ENCODE measurements at regions not wholly inside any gene's neighbourhood (a gene's known extent, or its start where the extent isn't known, plus 50 kb on each side); places are given as distances from the start of the nearest gene placed in this dataset.

DNA sequence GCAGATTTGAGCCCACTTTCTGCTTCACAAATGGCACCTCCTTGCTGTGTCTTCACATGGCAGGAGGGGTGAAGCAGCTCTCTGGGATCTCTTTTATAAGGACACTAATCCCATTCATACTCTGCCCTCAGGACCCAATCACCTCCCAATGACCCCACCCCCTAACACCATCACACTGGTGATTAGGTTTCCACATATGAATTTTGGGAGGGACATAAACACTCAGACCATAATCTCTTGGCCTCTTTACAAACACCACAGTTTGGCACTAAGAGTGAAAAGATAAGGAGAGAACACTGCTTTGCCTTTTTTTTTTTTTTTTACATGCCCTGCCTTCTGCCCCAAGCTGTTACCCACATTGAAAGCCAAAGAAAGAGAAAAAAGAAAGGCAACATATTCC is 166.2 kb upstream of the NFIA start:
- no peak for DNase-seq (ENCODE audit: low read depth)

DNA sequence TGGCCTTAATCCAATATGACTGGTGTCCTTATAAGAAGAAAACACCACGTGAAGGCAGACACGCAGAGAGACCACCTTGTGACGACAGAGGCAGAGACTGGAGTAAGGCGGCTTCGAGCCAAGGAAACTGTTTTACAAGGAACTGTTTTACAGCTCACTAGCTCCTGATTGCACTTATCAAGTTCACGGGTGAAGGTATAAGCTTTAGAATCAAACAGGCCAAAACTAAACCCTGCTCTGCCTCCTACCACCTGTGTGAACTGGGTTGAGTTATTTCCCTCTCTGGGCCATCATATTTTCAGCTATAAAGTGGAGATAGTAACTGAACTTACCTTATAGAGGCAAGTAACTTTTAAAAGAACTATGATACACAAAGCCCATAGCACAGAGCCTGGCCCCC is 166.9 kb upstream of the NFIA start:
- no peak for DNase-seq (ENCODE audit: low read depth)

DNA sequence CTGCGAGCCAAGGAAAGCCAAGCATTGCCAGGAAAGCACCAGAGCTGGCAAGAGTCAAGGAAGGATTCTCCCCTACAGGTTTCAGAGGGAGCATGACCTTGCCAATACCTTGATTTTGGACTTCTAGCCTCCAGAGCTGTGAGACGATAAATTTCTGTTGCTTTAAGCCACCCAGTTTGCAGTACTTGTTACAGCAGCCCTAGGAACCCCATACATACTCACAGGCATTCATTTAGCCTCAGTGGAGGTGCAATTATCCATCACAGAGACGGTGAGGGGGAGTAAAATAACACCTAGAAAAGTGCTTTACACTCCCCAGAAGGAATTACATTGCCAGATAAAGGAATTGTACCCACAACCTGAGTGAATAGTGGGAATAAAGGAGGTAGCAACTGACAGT is 167.4 kb upstream of the NFIA start:
- no peak for DNase-seq (ENCODE audit: low read depth)

DNA sequence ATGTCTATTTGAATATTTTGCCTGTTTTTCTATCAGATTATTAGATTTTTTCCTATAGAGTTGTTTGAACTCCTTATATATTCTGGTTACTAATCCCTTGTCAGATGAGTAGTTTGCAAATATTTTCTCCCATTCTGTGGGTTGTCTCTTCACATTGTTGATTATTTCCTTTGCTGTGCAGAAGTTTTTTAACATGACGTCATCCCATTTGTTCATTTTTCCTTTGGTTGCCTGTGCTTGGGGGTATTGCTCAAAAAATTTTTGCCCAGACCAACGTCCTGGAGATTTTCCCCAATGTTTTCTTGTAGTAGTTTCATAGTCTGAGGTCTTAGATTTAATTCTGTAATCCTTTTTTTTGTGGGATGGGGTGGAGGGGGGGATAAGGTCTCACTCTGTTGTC is 168.7 kb upstream of the NFIA start:
- peak; percentile 4 for DNase-seq (ENCODE audit: low read depth)

DNA sequence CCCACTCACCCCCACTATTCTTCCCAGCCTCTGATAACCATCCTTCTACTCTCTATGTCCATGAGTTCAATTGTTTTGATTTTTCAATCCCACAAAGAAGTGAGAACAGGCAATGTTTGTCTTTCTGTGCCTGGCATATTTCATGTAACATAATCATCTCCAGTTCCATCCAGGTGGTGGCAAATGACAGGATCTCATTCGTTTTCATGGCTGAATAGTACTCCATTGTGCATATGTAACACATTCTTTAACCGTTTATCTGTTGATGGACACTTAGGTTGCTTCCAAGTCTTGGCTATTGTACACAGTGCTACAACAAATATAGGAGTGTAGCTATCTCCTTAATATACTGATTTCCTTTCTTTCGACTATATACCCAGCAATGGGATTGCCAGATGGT is 169.3 kb upstream of the NFIA start:
- DNase-seq (ENCODE audit: low read depth): no peak

DNA sequence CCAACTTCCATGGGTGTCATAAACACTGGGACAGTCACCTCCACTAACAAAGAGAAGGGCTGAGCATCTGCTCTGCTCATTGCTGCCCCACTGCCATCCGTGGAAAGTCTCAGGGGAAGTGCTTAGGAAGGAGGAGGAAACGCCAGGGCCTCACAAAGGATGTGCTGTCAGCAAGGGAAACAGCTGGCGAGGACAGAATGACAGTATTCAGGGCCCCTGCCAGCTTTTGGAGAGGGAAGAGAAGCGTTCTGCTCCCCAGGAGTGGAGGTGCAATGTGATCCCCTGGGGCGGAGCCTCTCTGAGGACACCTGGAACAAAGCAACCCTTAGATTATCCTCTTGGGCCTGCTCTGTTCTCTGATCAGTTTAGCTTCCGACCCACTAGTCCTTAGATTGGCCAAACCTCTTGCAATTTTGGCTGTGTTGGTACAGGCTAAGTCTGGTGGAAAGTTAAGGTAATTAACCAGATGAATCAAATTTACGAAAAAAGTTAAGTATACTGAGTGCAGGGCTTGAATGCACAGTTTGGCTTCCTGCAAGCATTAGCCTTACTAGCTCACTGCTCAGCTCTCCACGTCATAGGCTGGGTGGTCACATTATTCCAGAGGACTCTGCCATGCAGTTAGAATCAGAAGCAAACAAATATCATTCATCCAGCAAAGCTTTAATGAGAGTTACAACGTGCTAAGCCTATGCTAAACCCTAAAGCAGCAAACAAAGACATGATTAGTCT is 170.2 kb upstream of the NFIA start:
- no peak for DNase-seq (ENCODE audit: low read depth)

DNA sequence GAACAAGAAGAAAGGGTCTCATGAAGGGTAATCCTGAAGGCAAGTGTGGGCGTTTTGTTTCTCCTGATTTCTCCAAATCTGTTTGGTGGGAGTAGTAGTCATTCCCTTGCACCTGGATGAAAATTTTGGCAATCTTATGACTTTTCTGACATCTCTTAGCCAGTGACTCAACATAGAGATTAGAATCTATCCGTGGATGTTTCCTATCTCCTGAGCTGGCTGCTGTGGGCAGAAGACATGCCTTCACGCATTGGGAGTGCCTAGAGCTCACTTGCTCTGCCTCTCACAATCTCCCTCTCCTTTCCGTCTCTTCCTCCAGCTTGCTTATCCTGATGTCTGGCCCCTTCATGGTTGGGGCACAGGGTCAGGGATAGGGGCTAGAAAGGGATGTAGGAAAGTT is 174.2 kb upstream of the NFIA start:
- DNase-seq (ENCODE audit: low read depth): no peak

DNA sequence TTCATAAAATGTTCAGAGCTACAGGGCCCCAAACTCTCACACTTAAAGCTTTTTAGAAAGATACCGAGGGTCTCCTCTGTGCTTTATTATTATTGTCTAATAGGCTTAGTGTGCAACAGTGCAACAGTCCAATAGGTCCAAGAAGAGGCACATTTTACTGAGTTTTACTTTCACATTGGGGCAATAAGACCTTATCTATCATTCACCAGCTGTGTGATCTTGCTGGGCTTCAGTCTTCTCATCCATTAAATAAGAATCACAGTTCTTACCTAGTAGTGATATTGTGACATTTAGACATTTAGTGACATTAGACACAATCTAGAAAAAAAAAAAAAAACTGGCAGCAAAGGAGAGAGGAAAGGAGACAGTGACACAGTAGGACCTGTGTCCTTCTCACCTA is 175.8 kb upstream of the NFIA start:
- no peak for DNase-seq (ENCODE audit: low read depth)

DNA sequence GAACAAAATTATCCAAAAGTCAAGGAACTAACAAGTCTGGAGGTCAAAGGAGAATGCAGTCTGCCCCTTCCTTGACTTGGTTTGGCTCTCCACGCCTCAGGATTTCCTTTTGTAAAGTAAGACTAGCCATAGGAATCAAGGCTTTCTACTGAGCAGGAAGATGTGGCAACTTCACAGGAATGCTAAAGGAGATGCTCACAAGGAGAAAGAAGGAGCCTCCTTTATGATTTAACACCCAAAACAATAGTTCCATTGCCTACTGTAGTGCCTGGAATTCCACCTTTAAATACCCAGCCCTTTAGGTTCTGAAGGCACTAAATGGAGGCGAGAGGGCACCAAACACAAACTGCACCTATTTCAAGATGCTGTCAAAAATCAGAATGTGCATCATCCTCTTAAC is 176.3 kb upstream of the NFIA start:
- no peak for DNase-seq (ENCODE audit: low read depth)

DNA sequence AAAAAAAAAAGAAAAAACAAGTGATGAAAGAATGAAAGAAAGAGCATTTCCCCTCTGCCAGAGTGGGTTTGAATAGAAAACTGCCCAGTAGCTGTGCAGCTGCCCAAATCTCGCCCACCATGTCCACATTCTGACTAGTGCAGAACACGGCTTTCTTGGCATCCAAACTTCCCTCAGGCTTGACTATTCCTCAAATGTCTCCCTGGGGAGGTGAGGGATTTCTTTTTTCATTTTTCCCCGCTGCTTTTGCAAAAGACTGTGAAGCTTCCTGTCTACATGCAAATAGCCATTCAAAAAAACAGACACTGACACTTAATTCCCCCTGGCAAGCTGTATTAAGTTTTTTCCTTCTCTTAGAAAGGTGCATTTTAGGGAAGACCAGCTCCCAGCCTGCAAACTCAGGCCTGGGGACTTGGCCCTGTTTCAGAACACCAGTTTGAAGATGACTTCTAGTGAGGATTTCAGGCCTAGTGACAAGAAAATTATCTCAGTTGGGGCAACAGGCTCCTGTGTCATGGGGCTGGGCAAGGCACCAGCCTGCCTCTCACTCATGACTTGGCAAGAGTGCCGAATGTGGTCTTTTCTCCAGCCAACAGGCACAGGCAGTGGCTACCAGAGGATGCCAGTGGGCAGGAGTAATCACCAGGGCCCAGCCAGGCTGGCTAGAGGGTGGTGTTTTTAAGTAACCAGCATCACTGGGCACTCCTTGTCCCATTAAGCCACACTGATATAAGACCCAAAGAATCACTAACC is 178.1 kb upstream of the NFIA start:
- no peak for DNase-seq (ENCODE audit: low read depth)

DNA sequence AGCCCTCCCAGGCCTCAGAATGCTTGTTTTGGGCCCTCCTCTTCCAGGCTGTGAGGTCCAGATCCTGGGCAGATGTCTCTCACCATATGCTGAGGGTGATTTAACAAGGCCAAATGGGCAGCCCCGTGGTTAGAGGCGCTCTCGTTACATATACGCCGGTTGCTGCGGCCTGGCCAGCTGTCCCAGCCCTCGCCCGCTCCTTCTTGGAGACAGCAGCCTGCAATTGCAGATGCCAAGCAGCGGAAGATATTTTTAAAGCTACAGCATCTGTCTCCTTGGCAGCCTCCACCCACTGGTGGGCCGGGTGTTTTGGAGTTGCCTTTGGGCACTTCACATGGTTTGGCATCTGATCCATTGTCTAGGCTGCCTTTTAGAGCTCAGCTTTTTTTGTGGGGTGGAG is 178.8 kb upstream of the NFIA start:
- no peak for DNase-seq (ENCODE audit: low read depth)

DNA sequence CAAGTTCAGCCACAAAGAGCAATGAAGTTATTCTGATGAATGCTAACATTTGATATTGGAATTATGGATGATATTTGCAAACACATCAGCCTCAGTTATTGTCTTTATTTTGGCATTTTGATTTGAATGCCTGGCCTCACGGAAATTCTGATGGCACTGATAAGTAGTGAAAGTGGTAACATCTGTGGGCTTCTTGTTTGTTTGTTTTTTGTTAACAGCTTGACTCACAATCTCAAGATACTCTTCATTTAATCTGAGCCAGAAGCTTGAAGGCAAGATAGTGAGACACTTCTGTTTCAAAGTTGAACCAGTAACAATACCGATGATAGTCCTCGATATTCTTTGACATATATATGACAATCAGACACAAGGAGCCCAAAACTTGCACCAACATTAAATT is 182.9 kb upstream of the NFIA start:
- no peak for DNase-seq (ENCODE audit: low read depth)

DNA sequence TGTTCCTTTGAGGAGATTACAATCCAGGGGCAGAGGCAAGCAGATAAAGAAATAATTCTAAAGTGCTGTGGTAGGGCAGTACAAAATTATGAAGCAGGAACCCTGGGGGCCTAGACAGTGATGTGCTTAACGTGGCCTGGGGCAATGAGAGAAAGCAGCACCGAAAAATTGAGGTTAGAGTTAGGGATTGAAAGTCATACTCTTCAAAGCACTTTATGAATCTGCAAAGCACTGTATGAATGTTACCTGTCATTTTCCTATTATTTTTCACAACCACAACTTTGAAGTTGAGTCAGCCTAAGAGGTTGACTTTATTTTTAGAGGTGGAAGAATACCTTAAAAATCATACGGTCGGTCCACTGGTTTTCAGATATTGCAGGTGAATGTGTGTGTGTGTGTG is 183.4 kb upstream of the NFIA start:
- no peak for DNase-seq (ENCODE audit: low read depth)

DNA sequence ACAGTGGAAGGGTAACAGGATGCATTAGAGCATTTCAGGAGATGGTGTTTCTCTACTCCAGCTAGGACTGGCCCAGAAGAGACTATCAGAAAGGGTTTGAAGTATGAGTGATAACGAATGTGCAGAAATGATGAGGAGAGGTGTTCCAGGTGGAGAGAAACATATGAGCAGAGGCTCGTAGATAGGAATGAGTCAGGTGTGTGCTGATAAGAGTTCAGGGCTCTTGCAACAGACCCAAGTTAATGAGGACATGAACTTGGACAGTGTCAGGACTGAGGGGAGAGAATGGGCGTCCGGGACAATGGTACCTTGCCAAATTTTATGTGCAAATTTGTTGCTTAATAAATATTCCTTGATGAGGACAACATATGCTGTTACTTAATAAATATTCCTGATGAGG is 183.9 kb upstream of the NFIA start:
- DNase-seq (ENCODE audit: low read depth): no peak

DNA sequence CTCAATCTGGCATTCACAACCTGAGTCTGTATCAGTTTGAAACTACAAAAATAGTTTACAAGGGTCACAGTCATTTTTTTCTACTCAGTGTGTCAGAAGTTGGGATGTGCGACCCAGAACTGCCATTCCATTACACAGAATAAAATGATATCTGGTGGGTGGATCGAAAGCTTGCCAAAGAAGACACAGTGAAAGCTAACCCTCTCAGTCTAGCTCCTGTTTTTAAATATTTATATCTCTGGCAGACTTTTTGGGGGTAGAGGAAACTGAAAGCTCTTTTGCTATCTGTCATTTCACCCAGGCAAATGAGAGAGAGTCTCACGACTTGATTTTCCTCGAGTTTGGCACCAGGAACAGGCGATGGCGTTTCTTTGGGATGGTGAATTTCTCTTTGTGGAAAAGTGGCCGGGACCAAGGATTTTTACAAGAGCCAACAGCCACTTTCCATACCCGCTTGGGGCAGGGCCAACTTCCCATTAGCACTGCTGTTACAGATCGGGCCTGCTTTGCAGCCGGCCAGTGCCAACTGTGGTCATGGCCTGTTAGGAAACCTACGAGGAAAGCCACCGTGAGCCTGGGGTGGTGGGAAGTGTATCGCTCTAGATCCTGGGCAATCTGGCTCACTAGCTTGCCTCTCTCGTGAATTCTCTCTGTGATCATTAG is 185.5 kb upstream of the NFIA start:
- no peak for DNase-seq (ENCODE audit: low read depth)

DNA sequence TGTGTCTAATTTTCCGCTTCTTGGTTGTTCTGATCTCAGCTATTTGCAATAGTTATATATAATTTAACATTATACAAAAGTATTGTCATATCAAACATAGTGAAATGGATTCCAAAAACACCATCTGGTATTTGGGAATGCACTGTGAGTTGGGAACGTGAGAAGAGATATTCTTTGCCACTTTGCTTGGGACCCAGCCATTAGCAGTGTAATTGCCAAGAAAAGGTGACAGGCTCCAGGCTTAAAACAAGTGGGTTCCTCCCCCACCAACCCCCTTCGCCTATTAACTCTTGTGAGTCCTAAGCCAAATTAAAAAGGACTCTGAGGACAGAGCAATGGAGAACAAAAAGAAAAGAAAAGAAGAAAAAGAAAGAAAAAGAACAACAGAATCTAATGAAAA is 186.7 kb upstream of the NFIA start:
- no peak for DNase-seq (ENCODE audit: low read depth)

DNA sequence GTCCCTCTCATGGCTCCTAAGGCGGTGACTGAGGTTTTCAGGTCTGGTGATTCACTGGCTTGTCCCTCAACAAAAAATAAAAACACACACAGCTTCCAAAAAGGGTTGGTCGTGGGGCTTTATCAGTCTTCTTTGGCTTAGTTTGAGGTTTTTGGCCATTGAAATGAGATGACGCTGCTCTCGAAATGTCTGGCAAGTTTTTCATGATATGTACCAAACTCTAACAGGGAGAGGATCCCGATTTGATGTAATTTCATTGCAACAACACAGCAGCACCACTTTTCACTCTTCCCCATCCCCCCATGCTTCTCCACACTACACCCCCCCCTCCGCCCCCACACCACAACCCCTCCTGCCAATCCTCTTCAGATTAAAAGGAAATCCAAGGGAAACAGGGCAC is 187.1 kb upstream of the NFIA start:
- no peak for DNase-seq (ENCODE audit: low read depth)

DNA sequence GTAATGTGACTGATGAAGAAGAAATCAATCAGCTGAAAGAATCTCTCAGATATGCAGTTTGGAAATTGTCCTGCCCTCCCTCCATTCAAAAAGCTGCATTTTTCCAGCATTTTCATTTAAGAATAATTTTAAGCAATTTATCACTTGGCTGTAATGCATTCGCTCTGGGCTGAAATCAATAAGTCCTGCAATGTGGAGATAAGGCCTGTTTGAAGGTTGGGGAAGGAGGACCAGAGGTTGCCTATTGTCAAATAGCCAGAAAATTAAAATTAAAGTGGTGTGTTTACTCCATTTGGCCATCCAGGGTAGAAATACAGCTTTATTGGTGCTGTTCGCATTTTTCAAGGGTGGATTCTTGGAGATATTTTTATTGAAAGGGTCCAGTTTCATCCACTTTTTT is 187.6 kb upstream of the NFIA start:
- no peak for DNase-seq (ENCODE audit: low read depth)

DNA sequence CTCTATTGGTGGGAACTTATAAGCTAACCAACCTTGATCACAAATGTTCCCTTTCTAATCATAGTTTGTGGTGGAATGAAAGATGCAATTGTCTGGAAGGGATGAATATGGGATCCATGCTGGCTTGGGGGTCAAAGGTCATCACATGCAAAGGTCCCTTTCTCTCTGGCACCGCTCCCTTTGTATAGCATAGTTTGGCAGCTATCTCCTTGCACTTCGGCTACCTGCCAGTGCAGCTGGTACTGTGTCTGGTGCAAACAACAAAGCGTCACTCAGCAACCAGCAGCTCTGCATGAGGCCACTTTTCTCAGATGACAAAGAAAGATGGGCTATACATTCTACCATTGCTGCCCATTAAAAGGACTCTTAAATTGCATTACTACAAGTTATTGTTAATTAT is 188.2 kb upstream of the NFIA start:
- no peak for DNase-seq (ENCODE audit: low read depth)

DNA sequence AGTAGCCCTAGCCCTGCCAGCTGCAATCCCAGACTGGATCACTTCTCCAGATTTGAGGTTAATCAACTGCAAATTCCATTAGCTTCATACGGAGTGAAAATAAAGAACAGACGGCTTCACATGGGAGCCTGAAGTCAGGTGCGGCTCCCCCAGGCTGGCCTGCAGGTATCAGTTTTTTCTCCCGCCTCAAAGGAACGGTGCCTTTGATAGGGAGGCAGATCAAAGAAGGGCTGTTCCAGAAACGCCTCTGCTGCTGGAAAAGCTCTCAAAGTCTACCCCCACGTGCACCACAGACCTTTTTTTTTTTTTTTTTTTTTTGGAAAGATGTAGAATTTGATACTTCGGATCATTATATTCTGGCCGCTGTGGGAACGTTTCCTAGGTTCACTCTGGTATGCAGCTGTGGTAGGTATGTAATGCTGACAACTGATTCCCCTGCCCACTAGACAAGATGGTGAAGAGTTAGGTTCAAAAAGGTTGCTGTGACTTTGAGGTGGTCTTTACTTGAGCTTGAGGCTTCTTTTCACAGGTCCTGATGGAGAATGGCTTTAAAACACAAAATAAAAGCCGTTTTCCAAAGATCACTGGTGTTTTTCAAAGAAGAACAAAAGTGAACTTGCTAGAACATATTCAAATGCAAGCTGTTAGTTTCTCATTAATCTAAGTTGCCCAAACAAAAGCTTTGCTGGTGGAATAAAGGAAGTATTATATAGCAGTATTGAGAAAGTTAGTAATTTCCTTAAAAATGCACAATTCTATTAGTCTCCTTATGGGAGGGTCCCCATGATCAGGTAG is 189.0 kb upstream of the NFIA start:
- no peak for DNase-seq (ENCODE audit: low read depth)

DNA sequence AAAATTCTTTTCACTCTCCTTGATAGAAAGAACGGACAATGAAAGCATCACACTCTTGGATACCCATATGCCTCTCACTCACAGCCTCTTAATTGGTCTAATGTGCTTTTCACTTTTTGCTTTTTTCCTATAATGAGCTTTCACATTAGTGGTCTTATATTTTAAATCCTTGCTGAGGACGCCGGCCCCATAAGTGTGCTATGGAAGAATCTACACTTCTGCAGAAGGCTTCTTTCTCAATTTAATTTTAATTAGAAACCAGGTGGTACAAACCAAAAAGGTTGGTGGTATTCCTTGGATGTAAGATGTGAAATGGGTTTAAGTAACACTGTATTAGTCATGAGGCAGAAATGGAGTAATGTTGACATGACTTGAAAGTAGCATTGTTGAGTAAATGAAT is 190.6 kb upstream of the NFIA start:
- DNase-seq (ENCODE audit: low read depth): no peak

DNA sequence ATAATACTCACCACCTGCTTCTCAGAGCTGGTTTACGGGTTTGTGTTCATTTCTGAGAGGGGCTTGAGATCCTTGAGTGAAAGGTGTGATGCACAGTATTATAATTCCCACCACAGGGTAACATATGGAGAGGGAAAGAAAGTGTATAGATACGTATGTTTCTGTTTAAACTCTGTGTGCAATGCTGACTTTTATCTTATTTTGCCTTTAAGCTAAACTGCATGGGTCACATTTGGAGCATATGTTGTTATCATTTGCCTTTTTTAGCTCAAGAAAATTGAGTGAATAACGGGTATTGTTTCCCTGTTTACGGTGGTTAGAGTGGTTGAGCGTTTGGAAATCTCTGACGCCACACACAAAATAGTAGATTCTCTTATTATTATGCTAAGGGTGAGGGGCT is 191.1 kb upstream of the NFIA start:
- DNase-seq (ENCODE audit: low read depth): no peak

DNA sequence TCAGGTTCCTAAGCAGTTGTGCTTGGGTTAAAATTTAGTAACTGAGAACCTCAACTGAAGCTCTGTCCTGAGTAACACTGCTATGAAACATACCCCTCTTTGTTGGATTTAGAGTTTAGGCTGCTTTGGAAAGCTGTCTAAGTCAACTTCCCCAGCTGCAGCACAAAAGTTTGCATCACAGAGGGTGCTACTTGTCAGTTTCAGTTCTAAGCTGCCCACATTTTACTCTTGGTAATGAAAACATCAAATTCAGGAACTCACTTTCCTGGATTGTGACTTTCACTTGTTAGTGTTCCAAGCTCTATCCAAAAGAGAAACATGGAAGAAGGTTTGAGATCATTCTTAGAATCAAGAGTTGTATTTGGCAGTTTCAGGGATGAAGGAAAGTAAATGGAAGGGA is 191.7 kb upstream of the NFIA start:
- DNase-seq (ENCODE audit: low read depth): no peak
